Fibroblast of lung (primary cell): ENCODE measurements at regions not wholly inside any gene's neighbourhood (a gene's known extent, or its start where the extent isn't known, plus 50 kb on each side); places are given as distances from the start of the nearest gene placed in this dataset.
A peak's percentile ranks its signal among the peaks of the same experiment; 100 is the strongest.

Source experiments
- DNase-seq, 2 donors: peaks; one replicate each; pipeline versions ENCODE4 v3.0.0 to v3.0.0-alpha.2; 2010; ENCODE audit warnings: low read depth in 2 of 2
- H2AFZ ChIP-seq: 2 replicates; pipeline ENCODE4 v1.5.1; 2012; ENCODE audit warnings: low read length, control low read depth, inconsistent platforms
- H3K27ac ChIP-seq: 2 replicates; pipeline ENCODE4 v1.5.1; 2011; ENCODE audit warnings: low read length, control low read depth; ENCODE audit not compliant: insufficient read depth
- H3K27me3 ChIP-seq: 2 replicates; pipeline ENCODE4 v1.5.1; 2011; ENCODE audit warnings: mild to moderate bottlenecking, low read length; ENCODE audit not compliant: control insufficient read depth, insufficient read depth
- H3K36me3 ChIP-seq: 2 replicates; pipeline ENCODE4 v1.5.1; 2011; ENCODE audit warnings: low read length; ENCODE audit not compliant: control insufficient read depth, insufficient read depth
- H3K4me1 ChIP-seq: 2 replicates; pipeline ENCODE4 v1.5.1; 2011; ENCODE audit warnings: low read length; ENCODE audit not compliant: control insufficient read depth, insufficient read depth; ENCODE audit errors: extremely low read depth
- H3K4me2 ChIP-seq: 2 replicates; pipeline ENCODE4 v1.5.1; 2011; ENCODE audit warnings: low read length, control low read depth; ENCODE audit not compliant: insufficient read depth; ENCODE audit errors: extremely low read depth
- H3K4me3 ChIP-seq, 4 experiments: fragments of 200-600 bp in 1 of 4; sonication (generic) in 1 of 4; replicated peaks in 1 of 4; 2 replicates each; pipeline ENCODE4 v1.5.1; 2011 to 2016; ENCODE audit warnings: low read length in 4 of 4, low read depth in 3 of 4, mild to moderate bottlenecking in 3 of 4, control low read depth in 2 of 4, inconsistent platforms in 1 of 4, mixed read lengths in 1 of 4; ENCODE audit not compliant: insufficient read depth in 1 of 4; ENCODE audit errors: control extremely low read depth in 1 of 4
- H3K79me2 ChIP-seq: 2 replicates; pipeline ENCODE4 v1.5.1; 2012; ENCODE audit warnings: mild to moderate bottlenecking, low read length, inconsistent platforms; ENCODE audit not compliant: control insufficient read depth, insufficient read depth
- H3K9ac ChIP-seq: 2 replicates; pipeline ENCODE4 v1.5.1; 2011; ENCODE audit warnings: mild to moderate bottlenecking, low read length, control low read depth; ENCODE audit not compliant: insufficient read depth
- H3K9me3 ChIP-seq: 2 replicates; pipeline ENCODE4 v1.5.1; 2012; ENCODE audit warnings: low read depth, low read length; ENCODE audit not compliant: control insufficient read depth, insufficient read depth
- H4K20me1 ChIP-seq: 2 replicates; pipeline ENCODE4 v1.5.1; 2011; ENCODE audit warnings: low read length; ENCODE audit not compliant: control insufficient read depth, insufficient read depth; ENCODE audit errors: extremely low read depth
- CTCF ChIP-seq, 2 donors: IDR thresholded peaks in 1 of 2; conservative IDR thresholded peaks in 1 of 2; 1 replicate in 1 of 2; 2 replicates in 1 of 2; pipeline ENCODE4 v1.5.1; 2011 to 2012; ENCODE audit warnings: low read length in 2 of 2, control low read depth in 1 of 2, inconsistent platforms in 1 of 2, low read depth in 1 of 2, mild to moderate bottlenecking in 1 of 2
- EZH2 ChIP-seq: IDR thresholded peaks from 2 replicates; pipeline ENCODE4 v1.5.1; 2012; ENCODE audit warnings: low read length, control low read depth, mild to moderate bottlenecking; ENCODE audit errors: missing control alignments

GRCh38 chr2:3959372-3959771 lies 256.0 kb downstream of the DCDC2C start:
- no peak overlapping the region for H3K9ac ChIP-seq
- no peaks in the 10 kb centered on the region for H3K79me2 ChIP-seq
- no peak overlapping the region for H3K27ac ChIP-seq
- no peaks in the 10 kb centered on the region for H4K20me1 ChIP-seq
- no peaks in the 10 kb centered on the region for H3K9me3 ChIP-seq
- no peak for TF ChIP-seq EZH2
- TF ChIP-seq CTCF (conservative IDR thresholded peaks at IDR 0.05 in 1 of 2, IDR thresholded peaks at IDR 0.05 in 1 of 2; ENCODE audit: low read depth in 1 of 2, low read length in 2 of 2), result peak; percentile 63 to 74
- H3K4me2 ChIP-seq, result no peak overlapping the region
- no peak overlapping the region for H2AFZ ChIP-seq
- H3K36me3 ChIP-seq, result no peaks in the 10 kb centered on the region
- no peaks in the 10 kb centered on the region for H3K27me3 ChIP-seq
- DNase-seq, result peak; percentile 6 to 41
- no peaks in the 10 kb centered on the region for H3K4me1 ChIP-seq
- H3K4me3 ChIP-seq, result no peak overlapping the region

GRCh38 chr2:3960106-3960505 lies 256.7 kb downstream of the DCDC2C start:
- no peak overlapping the region for H2AFZ ChIP-seq
- no peaks in the 10 kb centered on the region for H3K79me2 ChIP-seq
- H3K4me1 ChIP-seq, result no peaks in the 10 kb centered on the region
- no peaks in the 10 kb centered on the region for H3K9me3 ChIP-seq
- H3K27me3 ChIP-seq, result no peaks in the 10 kb centered on the region
- no peak for DNase-seq
- H4K20me1 ChIP-seq, result no peaks in the 10 kb centered on the region
- H3K27ac ChIP-seq, result no peak overlapping the region
- no peak overlapping the region for H3K4me2 ChIP-seq
- no peaks in the 10 kb centered on the region for H3K36me3 ChIP-seq
- H3K9ac ChIP-seq, result no peak overlapping the region
- no peak overlapping the region for H3K4me3 ChIP-seq
- TF ChIP-seq EZH2 (no peak), CTCF (conservative IDR thresholded peaks at IDR 0.05 in 1 of 2, IDR thresholded peaks at IDR 0.05 in 1 of 2; ENCODE audit: low read depth in 1 of 2, low read length in 2 of 2) (no peak)

- Histone ChIP-seq H3K36me3 (no peaks in the 10 kb centered on the region), H3K79me2 (no peaks in the 10 kb centered on the region), H2AFZ (no peak overlapping the region), H3K27me3 (no peaks in the 10 kb centered on the region), H3K4me3 (no peak overlapping the region), H3K9ac (no peak overlapping the region), H4K20me1 (no peaks in the 10 kb centered on the region), H3K4me1 (no peaks in the 10 kb centered on the region), H3K27ac (no peak overlapping the region), H3K4me2 (no peak overlapping the region), H3K9me3 (no peaks in the 10 kb centered on the region)
- TF ChIP-seq CTCF (conservative IDR thresholded peaks at IDR 0.05 in 1 of 2, IDR thresholded peaks at IDR 0.05 in 1 of 2; ENCODE audit: low read depth in 1 of 2, low read length in 2 of 2) (no peak), EZH2 (no peak)
- DNase-seq, result no peak
Measured at GRCh38 chr2:3962719-3963118, 259.3 kb downstream of the DCDC2C start.
